NOMO-1 treated with DMSO at 0.1 percent for 48 hours (cell line): ENCODE measurements at regions not wholly inside any gene's neighbourhood (a gene's known extent, or its start where the extent isn't known, plus 50 kb on each side); places are given as distances from the start of the nearest gene placed in this dataset.

Experiments used
- DNase-seq: peaks from one replicate; lab custom pipeline; 2025; ENCODE audit not compliant: unreplicated experiment; lab: John Stamatoyannopoulos, UW

DNA sequence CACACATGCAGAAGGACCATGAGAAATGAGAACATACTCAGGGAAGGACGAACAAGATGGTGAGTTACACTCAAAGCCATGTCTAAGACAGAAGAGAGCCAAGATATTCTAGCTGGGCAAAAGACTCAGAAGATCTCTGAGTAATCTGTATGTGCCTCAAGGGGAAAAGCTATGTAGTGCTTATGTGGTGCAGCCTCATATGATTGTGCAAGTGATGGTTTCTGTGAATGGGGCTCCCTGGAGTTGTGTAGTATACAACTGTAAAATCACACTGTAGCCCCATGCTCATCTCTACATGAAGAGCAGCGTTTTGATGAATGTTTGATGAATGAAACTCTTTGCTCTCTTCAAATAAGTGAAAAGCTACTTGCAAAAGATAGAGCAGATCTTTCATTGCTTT is 57.5 kb downstream of the OSR1 start:
- DNase-seq, result no peak

DNA sequence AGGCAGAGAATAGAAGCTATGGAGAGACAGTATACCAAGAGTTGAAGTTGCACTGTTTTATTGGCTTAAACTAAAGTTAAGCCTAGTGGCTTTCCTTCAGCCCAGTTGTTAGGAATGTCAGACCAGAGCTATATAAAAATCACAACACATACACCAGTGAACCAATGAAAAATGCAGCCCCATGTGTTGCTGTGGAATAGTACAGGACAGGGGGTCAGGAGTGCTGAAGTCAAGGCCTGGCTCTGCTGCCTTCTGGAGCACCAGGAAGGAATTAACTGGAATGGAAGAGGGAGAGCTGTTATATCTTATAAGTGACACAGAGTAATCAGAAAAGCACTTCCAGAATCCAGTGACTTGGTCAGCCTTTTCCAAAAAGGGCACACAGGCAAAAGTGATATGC is 58.9 kb downstream of the OSR1 start:
- DNase-seq, result no peak

DNA sequence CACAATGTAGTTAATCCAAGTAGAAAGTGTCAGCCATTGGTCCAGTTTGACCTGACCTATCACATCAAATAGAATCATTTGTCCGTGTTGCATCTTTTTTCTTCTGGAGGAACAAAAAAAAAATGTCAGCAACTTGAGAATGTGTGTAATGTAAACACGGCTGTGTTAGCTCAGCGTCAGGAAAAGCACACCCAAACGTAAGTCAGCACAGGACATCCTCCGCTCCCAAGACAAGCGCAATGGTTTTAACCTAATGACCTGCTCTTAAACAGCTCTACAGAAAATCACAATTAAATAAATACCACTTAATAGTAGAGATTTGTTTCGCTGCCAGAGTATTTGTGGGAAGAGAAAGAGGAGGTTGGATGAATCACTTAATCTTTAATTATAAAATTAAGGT is 59.4 kb downstream of the OSR1 start:
- DNase-seq, result no peak

DNA sequence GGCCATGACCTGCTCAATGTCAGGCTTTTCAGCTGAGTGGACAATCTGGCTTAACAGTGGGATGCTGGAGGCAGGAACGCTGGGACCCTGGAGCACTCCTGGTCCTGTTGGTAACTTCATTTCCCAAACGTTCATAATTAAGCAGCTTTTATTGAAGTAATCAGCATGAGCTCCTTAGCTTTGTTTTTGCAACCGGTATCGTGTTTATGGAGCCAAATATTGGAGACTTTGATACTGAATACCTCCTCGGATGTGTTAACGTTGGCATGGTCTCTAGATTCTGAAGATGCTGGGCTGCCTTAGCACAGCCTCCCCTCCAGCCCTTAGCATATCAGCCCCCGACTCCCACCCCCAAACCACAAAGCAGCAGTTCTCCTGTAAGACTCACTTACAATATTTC is 60.7 kb downstream of the OSR1 start:
- DNase-seq, result no peak

DNA sequence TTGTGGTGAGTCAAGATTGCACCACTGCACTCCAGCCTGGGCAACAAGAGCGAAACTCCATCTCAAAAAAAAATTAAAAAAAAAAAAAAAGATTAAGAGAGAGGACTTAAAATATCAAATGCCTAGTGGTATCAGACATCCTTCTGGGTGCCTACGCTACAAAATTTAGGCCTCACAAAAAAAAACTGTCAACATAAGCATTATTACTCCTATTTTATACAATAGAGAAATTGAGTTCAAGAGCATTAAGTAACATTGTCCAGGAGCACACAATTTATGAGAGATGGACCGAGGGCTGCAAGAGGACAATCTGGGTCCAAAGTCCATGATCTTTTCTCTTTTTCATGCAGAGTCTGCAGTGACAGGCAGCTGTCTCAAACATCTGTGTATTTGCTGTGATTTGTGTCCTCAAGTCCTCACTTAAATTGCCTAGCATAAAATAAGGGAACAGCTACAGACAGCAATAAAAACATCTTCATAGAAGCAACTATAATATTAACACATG is 62.4 kb downstream of the OSR1 start:
- DNase-seq, result no peak

DNA sequence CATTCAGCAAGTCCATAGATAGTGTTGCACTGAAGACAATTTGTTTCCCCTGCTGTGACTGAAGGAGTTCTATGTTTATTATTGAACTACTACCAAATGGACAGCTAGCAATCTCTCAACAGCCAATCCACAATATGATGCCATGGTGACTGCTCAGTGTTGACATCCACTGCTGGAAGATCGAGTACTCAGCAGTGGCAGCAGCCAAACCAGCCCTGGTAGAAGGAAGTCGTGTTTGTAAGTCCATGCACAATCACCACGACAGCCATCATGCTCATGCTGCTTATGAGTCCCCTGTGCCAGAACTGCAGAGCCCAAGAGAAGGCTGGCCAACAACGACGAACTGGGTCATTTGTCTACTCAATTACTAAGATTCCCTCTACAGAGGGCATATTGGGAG is 66.4 kb downstream of the OSR1 start:
- DNase-seq, result no peak

DNA sequence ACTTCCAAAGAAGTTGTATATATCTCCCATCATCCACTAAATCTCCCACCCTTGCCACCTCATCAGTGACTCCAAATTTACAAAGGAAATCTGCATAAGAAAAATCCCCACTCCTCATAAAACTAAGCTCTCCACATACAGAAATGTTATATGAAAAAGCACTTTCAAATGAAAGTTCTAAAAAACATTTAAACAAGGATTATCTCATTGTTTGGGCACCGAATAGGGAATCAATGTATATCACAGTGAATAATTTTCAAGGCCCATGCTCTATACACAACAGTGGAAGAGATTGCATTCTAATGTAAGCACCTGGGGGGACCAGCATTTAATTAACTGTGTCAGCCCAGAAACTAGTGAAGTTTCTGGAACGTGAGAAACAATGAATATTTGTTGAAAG is 70.1 kb downstream of the OSR1 start:
- no peak for DNase-seq

DNA sequence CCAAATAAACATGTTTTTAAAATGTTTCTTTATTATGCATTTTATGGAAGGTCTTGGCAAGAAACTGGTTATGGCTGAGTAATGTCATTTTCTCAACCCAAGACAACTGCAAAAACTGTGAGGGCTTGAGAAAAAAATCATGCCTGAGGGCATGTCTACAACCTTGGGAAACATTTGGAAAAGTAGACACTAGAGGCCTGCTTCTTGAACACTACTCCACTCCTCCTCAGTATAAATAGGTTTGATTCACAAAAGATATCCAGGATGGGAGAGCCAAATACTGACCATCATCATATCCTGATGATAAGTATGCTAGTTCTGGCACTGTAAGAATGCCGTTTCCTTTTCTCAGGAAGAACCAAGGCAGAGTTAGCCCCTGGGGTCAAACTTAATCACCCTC is 71.1 kb downstream of the OSR1 start:
- no peak for DNase-seq

DNA sequence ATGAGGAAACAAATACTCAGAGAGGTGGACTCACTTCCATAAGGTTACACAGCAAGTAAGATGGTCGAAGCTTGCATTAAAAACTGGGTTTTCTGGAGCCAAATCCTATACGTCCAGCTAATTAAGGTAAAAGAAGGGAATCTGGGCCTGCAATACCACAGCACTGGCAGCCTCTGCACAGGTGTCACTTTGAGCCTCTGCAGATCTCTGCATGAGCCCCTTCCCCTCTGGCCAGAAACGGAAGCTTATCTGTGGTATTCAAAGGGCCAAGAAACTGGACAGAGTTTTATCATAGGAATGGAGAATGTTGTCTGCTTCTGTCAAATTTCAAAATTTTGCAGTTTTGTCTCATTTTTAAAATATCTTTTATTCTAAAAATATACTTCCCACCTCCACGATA is 76.1 kb downstream of the OSR1 start:
- DNase-seq, result no peak

DNA sequence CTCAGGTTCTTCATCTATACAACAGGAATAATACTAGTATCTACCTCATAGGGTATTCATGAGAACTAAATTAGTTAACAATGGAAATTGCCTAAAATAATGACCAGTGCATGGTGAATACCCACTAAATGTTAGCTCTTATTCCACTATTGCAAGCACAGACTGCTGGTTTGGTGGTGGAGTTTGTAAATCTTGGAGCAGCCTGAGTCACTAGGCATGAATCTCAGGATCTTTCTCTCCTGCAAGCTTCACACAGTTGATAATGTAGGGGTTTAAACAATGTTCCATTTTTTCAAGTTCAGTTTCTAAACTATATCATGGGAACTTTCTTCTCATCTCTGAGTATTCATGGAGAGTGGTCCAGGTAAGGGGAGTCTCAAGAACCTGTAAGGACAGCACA is 84.0 kb downstream of the OSR1 start:
- DNase-seq, result no peak

DNA sequence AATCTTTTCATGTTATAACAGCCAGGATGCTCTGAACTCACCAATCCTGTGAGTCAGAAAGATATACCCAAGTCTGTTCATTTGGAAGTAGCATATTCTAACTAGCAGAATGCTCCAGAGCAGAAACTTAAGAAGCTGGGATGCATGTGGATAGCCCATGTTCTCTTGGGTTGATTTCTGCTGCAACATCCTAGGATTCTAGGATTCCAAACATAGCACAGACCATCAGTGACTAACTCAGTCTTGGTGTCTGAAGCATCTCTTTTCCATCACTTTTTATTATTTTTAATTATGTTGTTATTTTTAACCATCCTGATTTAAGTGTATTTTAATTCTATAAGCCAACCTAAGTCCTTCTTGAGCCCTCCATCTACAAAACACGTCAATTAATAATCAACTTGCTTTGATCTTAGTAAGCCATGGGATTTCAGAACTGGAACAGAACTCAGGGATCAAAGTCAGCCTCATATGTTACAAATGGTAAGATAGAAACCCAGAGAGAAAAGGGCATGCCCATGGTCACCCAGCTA is 85.4 kb downstream of the OSR1 start:
- DNase-seq, result no peak

DNA sequence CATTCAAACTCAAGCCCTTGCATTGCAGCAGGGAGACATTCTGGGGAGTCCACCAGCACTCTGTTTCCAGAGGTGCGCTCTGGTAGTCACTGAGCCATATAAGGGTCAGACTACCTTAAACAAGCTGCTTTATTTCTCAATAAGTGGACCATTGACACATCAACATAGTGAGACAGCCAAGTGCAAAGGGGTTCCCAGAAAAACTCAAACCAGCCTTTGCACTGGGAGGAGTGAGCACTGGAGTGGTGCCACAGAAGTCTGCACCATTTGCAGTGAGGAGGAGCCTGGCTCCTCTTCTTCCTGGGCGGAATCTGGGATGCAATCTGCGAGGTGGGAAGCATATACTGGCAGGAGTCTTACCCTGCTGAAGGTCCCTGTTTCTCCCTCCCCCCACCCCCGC is 86.4 kb downstream of the OSR1 start:
- DNase-seq, result no peak

DNA sequence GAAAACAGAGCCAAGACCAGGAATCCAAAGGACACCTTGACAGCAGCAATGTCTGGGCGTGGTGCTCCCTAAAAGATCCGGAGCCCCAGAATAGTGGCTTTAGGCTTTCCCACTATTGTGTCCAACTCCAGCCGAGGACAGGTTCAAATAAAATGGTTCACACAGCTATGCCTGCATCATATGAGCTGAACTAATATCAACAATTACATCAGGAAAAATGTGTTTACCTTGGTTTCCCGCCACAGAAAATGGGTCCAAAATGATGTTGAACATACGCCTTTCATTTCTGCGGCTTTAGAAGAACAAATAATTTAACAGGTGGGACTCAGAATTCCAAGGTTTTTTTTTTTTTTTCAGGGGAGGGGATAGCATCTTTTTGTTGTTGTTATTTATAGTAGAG is 93.6 kb downstream of the OSR1 start:
- no peak for DNase-seq

DNA sequence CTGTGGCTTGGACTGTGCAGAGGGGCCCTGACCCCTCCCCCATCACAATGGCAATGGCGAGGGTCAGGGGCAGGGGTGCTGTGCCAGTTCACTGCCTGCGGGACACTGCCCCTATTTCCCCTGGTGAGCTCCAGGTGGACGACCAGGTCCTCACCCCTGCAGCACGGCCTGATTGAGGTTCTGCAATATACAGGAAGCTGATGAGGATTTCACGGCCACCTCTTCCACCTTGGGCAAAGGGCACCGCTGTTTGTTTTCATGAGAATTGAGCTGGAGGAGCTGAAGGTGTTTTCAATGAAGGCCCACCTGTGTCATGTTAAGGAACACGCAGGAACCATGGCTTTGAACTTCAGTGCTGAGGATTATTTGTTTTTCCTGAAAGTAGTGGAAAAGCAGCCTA is 96.3 kb downstream of the OSR1 start:
- no peak for DNase-seq

DNA sequence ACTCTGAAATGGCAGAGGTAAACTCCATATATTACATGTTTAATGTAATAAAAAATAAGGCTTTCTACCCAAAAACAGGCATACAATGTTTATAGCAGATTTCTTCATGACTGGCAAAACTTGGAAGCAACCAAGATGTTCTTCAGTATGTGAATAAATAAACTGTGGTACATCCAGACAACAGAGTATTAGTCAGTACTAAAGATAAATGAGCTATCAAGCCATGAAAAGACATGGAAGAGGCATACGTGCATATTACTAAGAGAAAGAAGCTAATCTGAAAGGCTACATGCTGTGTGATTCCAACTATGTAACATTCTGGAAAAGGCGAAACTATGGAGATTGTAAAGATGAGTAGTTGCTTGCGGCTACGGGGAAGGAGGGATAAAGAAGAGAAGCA is 97.4 kb downstream of the OSR1 start:
- DNase-seq, result no peak

DNA sequence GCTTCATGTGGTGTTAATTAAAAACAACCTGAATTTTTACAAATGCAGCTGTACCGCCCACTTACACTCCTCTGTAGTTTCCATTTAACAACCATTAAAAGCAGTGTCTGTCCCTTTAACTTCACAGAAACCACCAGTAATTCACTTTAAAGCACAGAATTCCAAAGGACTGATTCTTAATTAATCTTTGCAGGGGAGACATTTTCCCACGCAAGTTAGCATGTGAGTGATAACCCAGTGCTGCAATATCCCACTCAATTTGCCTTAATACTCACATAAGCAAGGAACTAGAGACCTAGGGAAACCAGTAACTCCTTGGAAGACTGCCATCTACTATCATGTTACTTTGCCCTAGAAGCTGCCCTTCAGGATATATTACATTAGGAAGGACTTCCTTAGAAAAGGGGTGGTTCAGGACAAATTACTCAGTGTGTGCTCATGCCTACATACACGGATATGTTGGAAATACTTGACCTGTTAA is 102.3 kb downstream of the OSR1 start:
- no peak for DNase-seq

DNA sequence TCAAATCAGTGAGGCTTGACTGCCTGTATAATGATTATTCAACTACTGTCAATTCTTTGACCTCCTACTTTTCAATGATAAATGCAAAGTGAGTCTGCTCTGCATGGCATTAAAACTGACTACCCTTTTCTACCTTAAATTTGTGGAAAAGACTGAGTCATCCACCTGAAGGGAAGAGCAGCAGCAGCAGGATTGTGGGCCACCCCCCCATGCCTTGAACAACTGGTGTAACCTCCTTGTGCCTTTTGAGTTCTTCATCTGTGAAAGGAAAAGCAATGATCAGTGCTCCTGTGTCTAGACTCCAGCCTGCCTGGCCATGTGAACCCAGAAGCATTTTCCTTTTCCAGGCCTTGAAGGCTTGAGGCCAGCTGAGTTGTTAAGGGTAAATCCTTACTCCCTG is 102.9 kb downstream of the OSR1 start:
- no peak for DNase-seq

DNA sequence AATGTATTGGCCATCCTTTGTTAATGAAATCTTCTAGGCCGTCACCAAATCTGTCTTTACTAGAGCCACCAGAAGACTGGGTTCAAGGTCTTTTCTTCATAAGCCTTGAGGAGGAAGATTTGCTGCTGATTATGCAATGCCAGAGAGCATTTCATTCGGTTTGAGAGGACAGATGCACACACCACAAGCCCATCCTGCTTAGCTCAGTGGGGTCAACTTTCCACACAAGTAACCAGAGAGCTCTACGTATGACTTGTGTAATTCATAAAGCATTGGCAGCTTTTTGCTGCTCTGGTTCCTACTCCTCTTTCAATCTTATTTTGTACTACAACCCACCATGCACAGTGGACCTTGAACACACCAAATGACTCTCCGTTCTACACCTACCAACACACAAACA is 106.9 kb downstream of the OSR1 start:
- no peak for DNase-seq

DNA sequence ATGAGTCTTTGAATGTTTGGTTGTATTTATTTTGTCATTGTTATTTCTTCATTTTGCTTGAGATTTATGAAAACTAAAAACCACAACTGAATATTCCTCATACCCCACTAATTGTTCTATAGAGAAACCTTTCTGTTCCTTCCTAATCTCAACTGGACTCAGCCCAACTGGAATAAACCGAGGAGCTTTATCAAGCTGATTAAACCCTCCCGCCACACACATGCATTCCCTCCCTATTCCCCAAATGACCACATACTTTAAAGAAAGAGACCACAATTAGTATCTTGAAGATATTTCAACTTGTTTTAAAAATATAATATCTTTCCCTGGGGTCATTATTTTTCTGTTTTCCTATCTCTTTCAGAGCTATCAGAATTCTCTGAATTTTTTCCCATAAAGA is 107.5 kb downstream of the OSR1 start:
- DNase-seq, result no peak

DNA sequence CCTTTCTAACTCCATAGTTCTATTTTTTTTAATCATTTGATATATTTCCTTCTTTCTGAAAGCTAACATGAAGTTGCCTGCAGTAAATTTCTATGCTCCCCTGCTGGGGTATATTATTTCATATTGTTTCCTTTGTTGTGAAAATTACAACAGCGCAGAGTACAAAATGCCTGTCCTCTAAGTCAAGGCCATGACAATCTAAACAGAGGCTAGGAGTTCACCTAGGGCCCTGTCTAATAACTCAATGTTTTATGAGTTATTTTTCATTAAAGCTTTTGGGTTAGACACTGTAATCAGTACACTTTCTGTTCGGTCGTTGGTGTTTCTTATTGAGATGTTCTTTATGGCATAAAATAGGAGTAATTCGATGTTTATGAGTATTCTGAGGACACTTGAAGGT is 111.2 kb downstream of the OSR1 start:
- no peak for DNase-seq

DNA sequence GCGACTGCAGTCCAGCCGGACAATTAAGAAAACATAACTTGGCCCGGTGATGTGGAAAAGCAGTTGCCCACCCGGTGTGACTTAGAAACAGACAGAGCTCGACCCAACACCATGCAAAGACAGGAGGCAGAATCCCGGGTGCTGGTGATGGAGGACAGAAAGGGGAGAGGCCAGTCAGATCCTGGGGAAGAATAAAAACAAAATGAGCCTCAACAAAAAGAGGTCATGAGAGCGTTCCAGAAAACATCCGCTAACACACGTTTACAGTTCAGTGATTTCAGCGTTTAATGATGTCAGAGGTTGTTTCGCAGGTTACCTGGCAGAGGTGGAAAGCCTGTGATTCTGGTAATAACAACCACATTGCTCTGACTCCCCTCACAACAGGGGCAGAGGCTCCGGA is 111.9 kb downstream of the OSR1 start:
- no peak for DNase-seq

DNA sequence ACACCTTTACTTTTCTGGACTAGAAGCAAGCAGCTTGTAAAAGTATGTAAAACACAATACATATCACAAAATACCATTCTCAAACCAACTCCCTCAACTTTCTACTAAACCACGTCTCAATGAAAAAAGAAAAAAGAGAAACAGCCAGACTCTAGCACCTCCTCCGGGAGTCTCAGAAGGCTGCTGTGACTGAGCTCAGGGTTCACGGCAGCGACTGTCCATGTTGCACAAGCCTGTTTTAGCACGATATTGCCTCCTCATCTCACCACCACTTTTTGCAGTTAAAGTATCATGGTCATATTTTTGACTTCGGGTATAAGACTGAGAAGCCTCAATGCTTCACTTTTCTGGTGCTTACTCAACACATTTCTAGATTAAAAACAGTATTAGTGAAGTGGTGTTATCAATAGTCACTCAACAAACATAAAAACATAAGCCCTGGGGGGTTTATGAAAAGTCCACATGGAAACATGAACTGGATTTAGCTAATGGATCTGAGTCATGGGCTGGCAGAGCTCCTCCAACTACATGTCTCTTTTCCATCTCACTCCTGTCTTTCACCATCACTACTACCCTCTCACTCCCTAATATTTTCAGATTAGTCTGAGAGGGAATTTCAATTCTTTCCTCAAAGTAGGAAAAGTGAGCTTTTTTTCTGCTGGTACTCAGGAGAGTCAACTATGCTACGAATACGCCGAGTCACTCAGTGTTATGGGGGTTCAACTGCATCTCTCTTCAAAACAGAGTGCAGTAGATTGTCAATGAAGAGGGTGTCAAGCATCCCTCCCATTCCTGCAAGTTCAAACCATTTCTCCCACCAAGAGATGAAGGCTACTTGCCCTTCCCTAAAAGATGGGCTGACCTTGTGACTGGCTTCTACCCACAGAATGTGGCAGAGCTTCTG is 113.7 kb downstream of the OSR1 start:
- DNase-seq, result no peak
